HepG2 (cell line): ENCODE measurements at regions not wholly inside any gene's neighbourhood (a gene's known extent, or its start where the extent isn't known, plus 50 kb on each side); places are given as distances from the start of the nearest gene placed in this dataset.

Experiments used
- ATAC-seq: fragments of 200-7000 bp; cut with Tn5 transposase; 3 replicates; pipeline ENCODE4 v1.9.1; 2020; ENCODE audit warnings: mild to moderate bottlenecking, moderate library complexity
- BruUV-seq: library from RNA; stranded (reverse); fragments of 400-500 nt; replicated peaks from 2 replicates; lab custom pipeline; 2021; lab: Mats Ljungman, UMichigan
- CTCF ChIA-PET: fragments of 300-600 bp; formaldehyde crosslinking; extraction: SDS; loops from one replicate; lab custom pipeline; 2021; ENCODE audit warnings: low total read pairs, inconsistent platforms, low intra/inter-chr PET ratio; lab: Yijun Ruan, JAX
- POLR2A ChIA-PET: fragments of 350-600 bp; sonication (Branson Sonifier 250); formaldehyde crosslinking; loops from one replicate; lab custom pipeline; 2020; ENCODE audit warnings: antibody characterized with exemption, inconsistent platforms; lab: Yijun Ruan, JAX
- DNase-seq: peaks from one replicate; pipeline ENCODE4 v3.0.0-alpha.2; 2015; ENCODE audit warnings: low spot score
- FAIRE-seq: peaks from 3 replicates; lab custom pipeline; 2011; peaks lifted over from hg19 to GRCh38; lab: Jason Lieb, UNC
- H2AFZ ChIP-seq: one replicate; pipeline ENCODE4 v1.6.1; 2011; ENCODE audit warnings: low read length, inconsistent platforms
- H3K27ac ChIP-seq: fragments of 300-600 bp; 3 replicates; pipeline ENCODE4 v1.8.0; 2011; ENCODE audit warnings: mixed run types, mild to moderate bottlenecking, mixed read lengths, low read length, inconsistent platforms; ENCODE audit not compliant: insufficient read depth; ENCODE audit errors: extremely low read length
- H3K27me3 ChIP-seq, 2 experiments: fragments of 200-600 bp in 1 of 2; 2 replicates in 1 of 2; 3 replicates in 1 of 2; pipeline versions ENCODE4 v1.6.0 to v1.8.0; 2011; ENCODE audit warnings: low read length in 2 of 2, mild to moderate bottlenecking in 2 of 2, moderate library complexity in 2 of 2, inconsistent platforms in 1 of 2; ENCODE audit not compliant: insufficient read depth in 2 of 2, control insufficient read depth in 1 of 2
- H3K36me3 ChIP-seq, 2 experiments: fragments of 200-600 bp in 1 of 2; replicated peaks in 1 of 2; 2 replicates in 1 of 2; 3 replicates in 1 of 2; pipeline versions ENCODE4 v1.5.1 to v1.8.0; 2011; ENCODE audit warnings: low read length in 2 of 2, inconsistent platforms in 1 of 2; ENCODE audit not compliant: insufficient read depth in 2 of 2, control insufficient read depth in 1 of 2
- H3K4me1 ChIP-seq: 2 replicates; pipeline ENCODE4 v1.5.1; 2012; ENCODE audit warnings: low read length, inconsistent platforms; ENCODE audit not compliant: insufficient read depth
- H3K4me2 ChIP-seq: 2 replicates; pipeline ENCODE4 v1.6.0; 2011; ENCODE audit warnings: low read depth, low read length, inconsistent platforms
- H3K4me3 ChIP-seq, 3 experiments: fragments of 200-600 bp in 1 of 3; sonication (generic), shearing (Covaris generic) in 1 of 3; replicated peaks in 1 of 3; 2 replicates each; pipeline ENCODE4 v1.5.1; 2011 to 2016; ENCODE audit warnings: low read length in 3 of 3, inconsistent platforms in 2 of 3, low read depth in 2 of 3, mild to moderate bottlenecking in 2 of 3, control low read depth in 1 of 3, mixed read lengths in 1 of 3; ENCODE audit not compliant: insufficient read depth in 1 of 3
- H3K79me2 ChIP-seq: one replicate; pipeline ENCODE4 v1.6.1; 2011; ENCODE audit warnings: low read length, inconsistent platforms; ENCODE audit not compliant: insufficient read depth
- H3K9ac ChIP-seq: 2 replicates; pipeline ENCODE4 v1.6.0; 2011; ENCODE audit warnings: mild to moderate bottlenecking, low read depth, low read length, inconsistent platforms; ENCODE audit not compliant: insufficient read depth
- H3K9me3 ChIP-seq: 2 replicates; pipeline ENCODE4 v1.5.1; 2012; ENCODE audit warnings: mild to moderate bottlenecking, low read length
- H4K20me1 ChIP-seq: 2 replicates; pipeline ENCODE4 v1.6.0; 2011; ENCODE audit warnings: inconsistent platforms, mild to moderate bottlenecking, low read length, moderate library complexity; ENCODE audit not compliant: insufficient read depth
- ISX ChIP-seq: sonication (generic); formaldehyde crosslinking; conservative IDR thresholded peaks from 2 replicates; pipeline ENCODE4 v1.5.0; 2020; ENCODE audit warnings: missing genetic modification reagents
- PLRG1 ChIP-seq: fragments of 450-650 bp; conservative IDR thresholded peaks from 2 replicates; pipeline ENCODE4 v1.6.1; 2016
- TBX3 ChIP-seq: fragments of 450-650 bp; IDR thresholded peaks from 2 replicates; pipeline ENCODE4 v1.6.1; 2017; ENCODE audit warnings: antibody characterized with exemption, mild to moderate bottlenecking, inconsistent platforms, borderline replicate concordance
- WGBS: methylation state at CpG from one replicate; pipeline ENCODE4 v1.1.6; 2017; ENCODE audit warnings: low lambda C conversion rate; 5-methylcytosine and 5-hydroxymethylcytosine counted together
- in situ Hi-C: cut with HindIII; loops from 2 replicates; pipeline ENCODE4 v1.10.0; 2017; ENCODE audit warnings: low pct_unique_long_range_greater_than_20kb; ENCODE audit not compliant: extremely low pct_ligation_motif_present
- intact Hi-C: fragments of 100-400 bp; cut with micrococcal nuclease; formaldehyde crosslinking; loops from one replicate; pipeline ENCODE4 v1.10.0; 2022; ENCODE audit not compliant: unreplicated experiment
- TF ChIP-seq, protein P1 (sequence below): sonication (generic); formaldehyde crosslinking; IDR thresholded peaks from 2 replicates; pipeline ENCODE4 v1.4.0; 2020; ENCODE audit warnings: missing genetic modification reagents
- TF ChIP-seq, protein P2 (sequence below): sonication (generic); formaldehyde crosslinking; conservative IDR thresholded peaks from 2 replicates; pipeline ENCODE4 v1.8.1; 2023; ENCODE audit warnings: missing genetic modification reagents

DNA sequence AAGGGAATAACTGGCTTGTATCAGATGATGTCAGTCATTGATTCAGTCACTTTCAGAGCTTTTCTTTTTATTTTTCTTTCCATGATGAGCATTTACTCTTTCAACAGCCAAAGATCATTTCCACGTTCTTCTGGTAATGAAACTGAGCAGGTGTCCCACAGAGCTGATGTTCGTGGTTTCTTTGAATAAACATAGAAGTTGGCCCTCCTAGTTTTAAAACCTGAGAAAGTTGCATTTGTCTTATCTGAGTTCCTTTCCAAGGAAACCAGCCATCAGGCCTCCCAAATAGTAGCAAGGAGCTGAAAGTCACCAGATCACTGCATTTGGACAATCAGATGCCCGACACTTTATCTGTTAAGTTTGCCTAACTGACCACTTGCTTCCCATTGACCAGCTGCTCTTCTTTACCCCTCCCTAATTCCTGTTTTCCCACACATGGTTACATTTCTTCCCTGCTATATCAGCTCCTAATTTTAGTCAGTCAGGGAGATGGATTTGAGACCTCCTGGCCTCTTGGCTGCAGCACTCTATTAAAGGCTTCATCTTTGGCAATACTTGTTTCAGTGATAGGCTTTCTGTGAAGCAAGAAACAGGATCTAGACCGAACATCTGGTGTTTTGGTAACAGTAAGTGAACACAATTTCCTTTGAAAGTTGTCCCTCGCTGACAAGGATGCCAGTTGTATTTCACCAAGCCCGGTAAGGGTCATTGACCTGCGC, 420.8 kb downstream of the CHSY3 start (continued):
- TF ChIP-seq, protein P1, sequence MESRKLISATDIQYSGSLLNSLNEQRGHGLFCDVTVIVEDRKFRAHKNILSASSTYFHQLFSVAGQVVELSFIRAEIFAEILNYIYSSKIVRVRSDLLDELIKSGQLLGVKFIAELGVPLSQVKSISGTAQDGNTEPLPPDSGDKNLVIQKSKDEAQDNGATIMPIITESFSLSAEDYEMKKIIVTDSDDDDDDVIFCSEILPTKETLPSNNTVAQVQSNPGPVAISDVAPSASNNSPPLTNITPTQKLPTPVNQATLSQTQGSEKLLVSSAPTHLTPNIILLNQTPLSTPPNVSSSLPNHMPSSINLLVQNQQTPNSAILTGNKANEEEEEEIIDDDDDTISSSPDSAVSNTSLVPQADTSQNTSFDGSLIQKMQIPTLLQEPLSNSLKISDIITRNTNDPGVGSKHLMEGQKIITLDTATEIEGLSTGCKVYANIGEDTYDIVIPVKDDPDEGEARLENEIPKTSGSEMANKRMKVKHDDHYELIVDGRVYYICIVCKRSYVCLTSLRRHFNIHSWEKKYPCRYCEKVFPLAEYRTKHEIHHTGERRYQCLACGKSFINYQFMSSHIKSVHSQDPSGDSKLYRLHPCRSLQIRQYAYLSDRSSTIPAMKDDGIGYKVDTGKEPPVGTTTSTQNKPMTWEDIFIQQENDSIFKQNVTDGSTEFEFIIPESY (CRISPR knock-in tag): no peak
- no peak for TF ChIP-seq TBX3
- TF ChIP-seq PLRG1: no peak
- TF ChIP-seq, all 625 proteins: peak for 0

DNA sequence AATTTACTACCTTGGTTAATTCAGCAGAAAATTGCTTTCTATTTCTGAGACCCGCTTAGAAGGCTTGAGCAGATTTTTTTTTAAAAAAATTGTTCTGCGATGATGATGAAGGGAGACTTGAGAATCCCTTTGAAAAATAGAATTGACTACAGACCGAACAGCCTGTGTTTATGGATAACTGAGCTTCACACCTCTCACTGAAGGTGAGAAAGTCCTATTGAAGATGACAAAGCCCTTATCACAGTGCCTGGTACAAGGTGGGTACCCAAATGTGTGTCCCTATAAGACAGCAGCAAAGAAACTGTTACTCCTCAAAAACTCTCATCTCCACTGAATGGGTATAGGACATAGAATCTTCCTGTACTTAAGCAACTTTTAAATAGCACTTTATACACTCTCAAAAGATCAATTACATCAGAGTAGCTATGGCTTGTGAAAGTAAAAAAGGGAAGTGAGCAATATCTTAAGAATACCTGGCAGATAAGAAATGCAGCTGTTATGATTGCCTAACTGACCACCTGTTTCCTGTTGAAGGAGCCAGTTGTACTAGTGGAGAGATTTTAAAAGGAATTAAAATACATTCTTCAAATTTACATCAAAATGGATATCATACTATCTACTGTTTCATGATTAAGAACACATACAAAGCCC, 419.7 kb downstream of the CHSY3 start:
- no peaks in the 10 kb centered on the region for H3K4me1 ChIP-seq
- ChIA-PET POLR2A (no interaction called here), CTCF (no interaction called here)
- ATAC-seq (no peak), DNase-seq (no peak)
- peaks cover 39% of the 10 kb centered on the region for H3K9me3 ChIP-seq
- no peak overlapping the region for H3K4me3 ChIP-seq
- no peaks in the 10 kb centered on the region for H3K36me3 ChIP-seq
- no TSS peak for BruUV-seq
- in situ Hi-C loops: no loop called here
- TF ChIP-seq, protein P2, sequence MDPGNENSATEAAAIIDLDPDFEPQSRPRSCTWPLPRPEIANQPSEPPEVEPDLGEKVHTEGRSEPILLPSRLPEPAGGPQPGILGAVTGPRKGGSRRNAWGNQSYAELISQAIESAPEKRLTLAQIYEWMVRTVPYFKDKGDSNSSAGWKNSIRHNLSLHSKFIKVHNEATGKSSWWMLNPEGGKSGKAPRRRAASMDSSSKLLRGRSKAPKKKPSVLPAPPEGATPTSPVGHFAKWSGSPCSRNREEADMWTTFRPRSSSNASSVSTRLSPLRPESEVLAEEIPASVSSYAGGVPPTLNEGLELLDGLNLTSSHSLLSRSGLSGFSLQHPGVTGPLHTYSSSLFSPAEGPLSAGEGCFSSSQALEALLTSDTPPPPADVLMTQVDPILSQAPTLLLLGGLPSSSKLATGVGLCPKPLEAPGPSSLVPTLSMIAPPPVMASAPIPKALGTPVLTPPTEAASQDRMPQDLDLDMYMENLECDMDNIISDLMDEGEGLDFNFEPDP: no peak
- TF ChIP-seq ISX (CRISPR knock-in tag): no peak
- TF ChIP-seq, all 625 proteins: peak for 0
- Histone ChIP-seq H3K27ac (no peak overlapping the region), H2AFZ (no peak overlapping the region), H3K9ac (no peak overlapping the region), H4K20me1 (no peaks in the 10 kb centered on the region), H3K27me3 (no peaks in the 10 kb centered on the region), H3K4me2 (no peak overlapping the region), H3K79me2 (no peaks in the 10 kb centered on the region)
- no peak for FAIRE-seq
- WGBS: 35% methylated on average over 3 of the region's 3 CpGs
- intact Hi-C loops: no loop called here
